Fibroblast of lung (primary cell): ENCODE measurements at regions not wholly inside any gene's neighbourhood (a gene's known extent, or its start where the extent isn't known, plus 50 kb on each side); places are given as distances from the start of the nearest gene placed in this dataset.

ENCODE experiments used
- DNase-seq, 2 donors: peaks; one replicate each; pipeline versions ENCODE4 v3.0.0 to v3.0.0-alpha.2; 2010; ENCODE audit warnings: low read depth in 2 of 2
- H2AFZ ChIP-seq: 2 replicates; pipeline ENCODE4 v1.5.1; 2012; ENCODE audit warnings: low read length, control low read depth, inconsistent platforms
- H3K27ac ChIP-seq: 2 replicates; pipeline ENCODE4 v1.5.1; 2011; ENCODE audit warnings: low read length, control low read depth; ENCODE audit not compliant: insufficient read depth
- H3K27me3 ChIP-seq: 2 replicates; pipeline ENCODE4 v1.5.1; 2011; ENCODE audit warnings: mild to moderate bottlenecking, low read length; ENCODE audit not compliant: control insufficient read depth, insufficient read depth
- H3K36me3 ChIP-seq: 2 replicates; pipeline ENCODE4 v1.5.1; 2011; ENCODE audit warnings: low read length; ENCODE audit not compliant: control insufficient read depth, insufficient read depth
- H3K4me1 ChIP-seq: 2 replicates; pipeline ENCODE4 v1.5.1; 2011; ENCODE audit warnings: low read length; ENCODE audit not compliant: control insufficient read depth, insufficient read depth; ENCODE audit errors: extremely low read depth
- H3K4me2 ChIP-seq: 2 replicates; pipeline ENCODE4 v1.5.1; 2011; ENCODE audit warnings: low read length, control low read depth; ENCODE audit not compliant: insufficient read depth; ENCODE audit errors: extremely low read depth
- H3K4me3 ChIP-seq, 4 experiments: fragments of 200-600 bp in 1 of 4; sonication (generic) in 1 of 4; replicated peaks in 1 of 4; 2 replicates each; pipeline ENCODE4 v1.5.1; 2011 to 2016; ENCODE audit warnings: low read length in 4 of 4, low read depth in 3 of 4, mild to moderate bottlenecking in 3 of 4, control low read depth in 2 of 4, inconsistent platforms in 1 of 4, mixed read lengths in 1 of 4; ENCODE audit not compliant: insufficient read depth in 1 of 4; ENCODE audit errors: control extremely low read depth in 1 of 4
- H3K79me2 ChIP-seq: 2 replicates; pipeline ENCODE4 v1.5.1; 2012; ENCODE audit warnings: mild to moderate bottlenecking, low read length, inconsistent platforms; ENCODE audit not compliant: control insufficient read depth, insufficient read depth
- H3K9ac ChIP-seq: 2 replicates; pipeline ENCODE4 v1.5.1; 2011; ENCODE audit warnings: mild to moderate bottlenecking, low read length, control low read depth; ENCODE audit not compliant: insufficient read depth
- H3K9me3 ChIP-seq: 2 replicates; pipeline ENCODE4 v1.5.1; 2012; ENCODE audit warnings: low read depth, low read length; ENCODE audit not compliant: control insufficient read depth, insufficient read depth
- H4K20me1 ChIP-seq: 2 replicates; pipeline ENCODE4 v1.5.1; 2011; ENCODE audit warnings: low read length; ENCODE audit not compliant: control insufficient read depth, insufficient read depth; ENCODE audit errors: extremely low read depth
- CTCF ChIP-seq, 2 donors: IDR thresholded peaks in 1 of 2; conservative IDR thresholded peaks in 1 of 2; 1 replicate in 1 of 2; 2 replicates in 1 of 2; pipeline ENCODE4 v1.5.1; 2011 to 2012; ENCODE audit warnings: low read length in 2 of 2, control low read depth in 1 of 2, inconsistent platforms in 1 of 2, low read depth in 1 of 2, mild to moderate bottlenecking in 1 of 2
- EZH2 ChIP-seq: IDR thresholded peaks from 2 replicates; pipeline ENCODE4 v1.5.1; 2012; ENCODE audit warnings: low read length, control low read depth, mild to moderate bottlenecking; ENCODE audit errors: missing control alignments

GRCh38 chr2:144330951-144331673 lies 188.8 kb downstream of the ZEB2 start:
- H3K27me3 ChIP-seq: no peaks in the 10 kb centered on the region
- H3K79me2 ChIP-seq: peaks cover 18% of the 10 kb centered on the region
- H2AFZ ChIP-seq: peak overlapping the region; percentile 3

GRCh38 chr2:144329472-144329871 lies 190.4 kb downstream of the ZEB2 start:
- no peaks in the 10 kb centered on the region for H3K9me3 ChIP-seq
- no peak overlapping the region for H3K4me2 ChIP-seq
- DNase-seq: no peak
- no peaks in the 10 kb centered on the region for H4K20me1 ChIP-seq
- no peak overlapping the region for H2AFZ ChIP-seq
- peaks cover 18% of the 10 kb centered on the region for H3K79me2 ChIP-seq
- no peak overlapping the region for H3K9ac ChIP-seq
- TF ChIP-seq EZH2 (no peak), CTCF (conservative IDR thresholded peaks at IDR 0.05 in 1 of 2, IDR thresholded peaks at IDR 0.05 in 1 of 2; ENCODE audit: low read depth in 1 of 2, low read length in 2 of 2) (no peak)
- H3K27ac ChIP-seq: no peak overlapping the region
- H3K27me3 ChIP-seq: no peaks in the 10 kb centered on the region
- H3K4me1 ChIP-seq: no peaks in the 10 kb centered on the region
- H3K4me3 ChIP-seq: no peak overlapping the region
- H3K36me3 ChIP-seq: no peaks in the 10 kb centered on the region

More at GRCh38 chr2:144330951-144331673, 188.8 kb downstream of the ZEB2 start:
- no peaks in the 10 kb centered on the region for H3K9me3 ChIP-seq
- H3K27ac ChIP-seq: peak overlapping the region; percentile 90
- H3K9ac ChIP-seq: peak overlapping the region; percentile 83
- H4K20me1 ChIP-seq: no peaks in the 10 kb centered on the region
- H3K4me1 ChIP-seq: no peaks in the 10 kb centered on the region
- H3K4me3 ChIP-seq: peak overlapping the region; percentile 50 to 94 (median 72)
- peak; percentile 15 to 34 for DNase-seq
- TF ChIP-seq CTCF (conservative IDR thresholded peaks at IDR 0.05 in 1 of 2, IDR thresholded peaks at IDR 0.05 in 1 of 2; ENCODE audit: low read depth in 1 of 2, low read length in 2 of 2): no peak
- no peak for TF ChIP-seq EZH2
- no peaks in the 10 kb centered on the region for H3K36me3 ChIP-seq
- peak overlapping the region; percentile 76 for H3K4me2 ChIP-seq

GRCh38 chr2:144328938-144329337 lies 191.0 kb downstream of the ZEB2 start:
- H3K4me1 ChIP-seq: no peaks in the 10 kb centered on the region
- no peak overlapping the region for H3K4me2 ChIP-seq
- no peaks in the 10 kb centered on the region for H3K9me3 ChIP-seq
- no peaks in the 10 kb centered on the region for H4K20me1 ChIP-seq
- H3K27ac ChIP-seq: no peak overlapping the region
- no peak overlapping the region for H3K4me3 ChIP-seq
- H3K36me3 ChIP-seq: no peaks in the 10 kb centered on the region
- H2AFZ ChIP-seq: no peak overlapping the region
- DNase-seq: no peak
- TF ChIP-seq CTCF (conservative IDR thresholded peaks at IDR 0.05 in 1 of 2, IDR thresholded peaks at IDR 0.05 in 1 of 2; ENCODE audit: low read depth in 1 of 2, low read length in 2 of 2): no peak
- TF ChIP-seq EZH2: no peak
- H3K9ac ChIP-seq: no peak overlapping the region
- H3K27me3 ChIP-seq: no peaks in the 10 kb centered on the region
- peaks cover 18% of the 10 kb centered on the region for H3K79me2 ChIP-seq
